CD4-positive, alpha-beta T cell treated with Interferon alpha-2 for 1 hour (primary cell): ENCODE measurements at regions not wholly inside any gene's neighbourhood (a gene's known extent, or its start where the extent isn't known, plus 50 kb on each side); places are given as distances from the start of the nearest gene placed in this dataset.

Experiments used
- DNase-seq, 2 donors: peaks; one replicate each; pipeline ENCODE4 v3.0.0-alpha.2; 2020 to 2022

DNA sequence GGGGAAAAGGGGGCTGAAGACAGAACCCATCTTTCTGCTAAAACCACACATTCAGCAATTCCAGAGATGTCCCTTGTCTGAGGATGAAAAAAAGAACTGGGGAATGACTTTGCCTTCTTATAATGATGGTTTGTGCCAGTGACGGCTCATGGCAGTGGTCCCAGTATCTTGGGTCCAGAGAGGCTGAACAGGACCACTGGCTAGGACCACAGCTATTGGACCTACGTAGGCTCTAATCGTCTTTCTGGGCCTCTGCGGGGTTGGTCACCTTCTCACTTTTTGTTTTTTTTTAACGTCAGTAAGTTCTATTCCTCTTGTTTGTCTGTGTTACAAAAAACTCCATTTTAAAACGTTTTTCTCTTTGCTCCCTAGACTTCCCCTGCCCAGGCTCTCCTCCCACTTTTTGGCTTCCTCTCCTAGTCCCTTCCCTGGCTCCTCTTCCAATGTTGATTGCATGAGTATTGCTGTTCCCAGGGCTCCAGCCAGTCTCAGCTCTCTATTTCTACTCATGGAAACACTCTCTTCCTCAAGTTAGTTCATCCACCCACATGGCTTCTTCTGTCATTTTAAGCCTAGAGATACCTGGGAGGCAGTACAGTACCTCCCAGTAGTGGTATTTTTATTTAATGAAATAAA, 52.6 kb upstream of the STX18 start:
- DNase-seq, result no peak

DNA sequence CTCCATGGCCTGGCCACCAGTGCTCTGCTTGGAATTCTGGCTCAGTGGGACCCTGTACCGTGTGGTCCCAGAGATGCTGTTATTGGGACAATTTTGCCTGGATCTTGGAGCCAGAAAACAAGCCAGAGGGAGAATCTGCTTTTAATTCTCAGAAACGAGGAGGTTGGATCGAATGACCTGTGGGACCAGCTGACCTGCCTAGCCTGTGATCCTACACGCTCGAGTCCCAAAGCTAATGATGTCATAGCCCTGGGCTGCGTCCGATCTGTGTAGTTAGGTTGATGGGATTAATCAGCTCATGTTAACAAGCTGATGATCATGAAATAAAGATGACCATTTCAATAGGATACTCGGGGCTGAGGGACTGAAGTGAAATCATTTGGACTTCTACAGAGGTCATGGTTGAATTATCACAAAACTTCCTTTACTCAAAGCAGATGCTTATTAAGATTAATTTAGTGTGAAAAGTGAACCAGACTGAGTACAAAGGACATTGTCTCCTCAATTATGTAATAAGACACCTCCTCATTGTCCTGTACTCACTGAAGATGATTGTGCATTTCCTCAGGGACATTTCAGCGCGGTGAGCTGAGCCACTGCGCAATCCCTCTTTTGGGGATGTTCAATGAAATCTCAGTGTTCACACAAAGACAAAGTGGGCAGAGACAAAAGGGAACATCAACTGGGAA, 51.9 kb upstream of the STX18 start:
- no peak for DNase-seq

DNA sequence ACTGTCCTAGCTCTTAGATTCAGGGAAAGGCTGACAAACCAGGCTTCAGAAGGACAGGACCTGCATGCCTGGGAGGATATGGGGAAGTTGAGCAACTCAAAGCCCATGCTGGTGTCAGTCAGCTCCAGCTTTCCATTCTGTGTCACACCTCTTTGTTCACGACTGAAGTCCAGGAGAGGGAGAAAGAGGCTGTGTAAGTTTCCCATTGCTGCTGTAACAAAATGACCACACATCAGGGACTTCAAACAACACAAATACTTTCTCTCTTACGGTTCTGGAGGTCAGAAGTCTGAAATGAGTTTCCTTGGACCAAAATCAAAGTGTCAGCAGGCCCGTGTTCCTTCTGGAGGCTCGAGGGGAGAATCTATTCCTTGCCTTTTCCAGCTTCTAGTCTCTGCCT, 50.6 kb upstream of the STX18 start:
- DNase-seq, result no peak
